Hematopoietic multipotent progenitor cell treated with erythropoietin and hydrocortisone succinate and interleukin-3 and kit ligand, for 15 days (in vitro differentiated cells): ENCODE measurements at regions not wholly inside any gene's neighbourhood (a gene's known extent, or its start where the extent isn't known, plus 50 kb on each side); places are given as distances from the start of the nearest gene placed in this dataset.

ENCODE experiments used
- DNase-seq: peaks from one replicate; pipeline ENCODE4 v3.0.0-alpha.2; 2015; ENCODE audit warnings: low spot score

DNA sequence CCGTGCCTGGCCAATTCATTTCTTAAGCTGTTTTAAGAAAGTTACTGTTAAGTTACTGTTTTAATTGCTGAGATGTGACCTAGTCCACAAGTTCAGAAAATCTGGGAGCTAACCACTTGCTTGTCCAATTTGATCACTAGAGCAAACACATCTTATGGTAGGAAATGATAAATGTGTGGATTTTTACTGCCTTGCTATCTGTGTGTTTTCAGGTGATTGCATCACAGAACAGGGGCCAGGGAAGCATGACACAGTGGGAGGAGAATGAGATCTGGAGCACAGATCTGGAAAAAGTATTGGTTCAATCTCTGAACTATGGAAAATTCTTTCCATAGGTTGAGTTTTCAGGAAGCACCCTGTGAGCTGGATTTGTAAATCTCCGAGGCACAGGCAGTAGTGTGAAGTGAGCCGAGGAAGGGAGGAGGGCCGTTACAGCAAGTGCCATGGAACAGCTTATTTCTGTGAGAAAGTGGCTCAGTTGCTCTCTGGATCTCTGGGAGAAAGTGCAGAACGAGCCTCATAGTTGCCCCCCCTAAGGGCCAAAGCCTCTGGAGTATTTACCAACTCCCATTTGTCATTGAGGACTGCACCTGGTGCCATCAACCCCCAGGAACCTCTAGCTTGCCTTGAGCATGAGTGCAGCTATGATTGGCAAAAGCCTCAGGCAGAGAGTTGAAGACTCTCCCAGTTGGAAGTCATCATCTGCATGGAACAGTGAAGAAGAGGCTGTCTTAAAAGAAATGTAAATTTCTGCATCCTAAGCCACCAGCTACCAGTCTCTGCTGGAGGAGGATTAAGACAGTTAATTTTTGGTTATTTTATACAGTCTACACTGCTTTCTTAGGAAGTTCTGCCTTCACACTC lies 161.8 kb upstream of the CLINT1 start:
- DNase-seq = no peak

DNA sequence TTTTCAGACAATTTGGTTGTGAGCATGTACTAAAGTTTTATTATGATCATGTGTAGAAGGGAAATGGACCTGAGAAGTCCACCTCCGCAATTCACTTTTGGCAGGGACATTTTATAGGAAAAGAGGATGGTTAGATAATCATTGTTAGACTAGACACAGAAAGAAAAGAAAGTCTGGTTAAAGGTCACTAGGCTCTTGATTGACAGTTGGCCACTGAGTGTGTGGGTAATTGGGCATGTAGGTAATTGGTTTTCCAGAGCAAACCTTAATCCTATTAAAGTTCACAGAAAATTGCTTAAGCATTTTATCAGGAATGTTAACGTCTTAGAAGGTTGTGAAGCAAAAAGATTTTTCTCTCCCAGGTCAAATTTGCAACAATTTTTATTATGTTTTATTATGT lies 158.5 kb upstream of the CLINT1 start:
- no peak for DNase-seq

DNA sequence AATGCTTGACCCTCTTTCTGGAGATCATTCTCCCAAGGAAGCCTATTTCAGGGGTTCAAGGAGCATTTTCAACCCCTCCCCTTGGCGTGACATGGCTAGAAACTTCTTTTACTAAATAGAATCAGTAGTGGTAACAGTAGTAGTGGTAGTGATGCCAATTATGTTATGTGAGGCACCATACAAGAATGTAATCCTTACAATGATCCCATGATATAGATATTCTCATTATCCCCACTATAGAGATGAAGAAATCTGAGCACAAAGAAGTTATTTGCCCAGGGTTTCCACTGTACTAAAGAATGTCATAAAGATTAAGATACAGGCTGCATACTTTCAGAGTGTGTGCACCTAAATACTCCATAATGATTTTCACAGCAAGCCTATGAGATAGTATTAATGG lies 155.4 kb upstream of the CLINT1 start:
- DNase-seq = no peak

DNA sequence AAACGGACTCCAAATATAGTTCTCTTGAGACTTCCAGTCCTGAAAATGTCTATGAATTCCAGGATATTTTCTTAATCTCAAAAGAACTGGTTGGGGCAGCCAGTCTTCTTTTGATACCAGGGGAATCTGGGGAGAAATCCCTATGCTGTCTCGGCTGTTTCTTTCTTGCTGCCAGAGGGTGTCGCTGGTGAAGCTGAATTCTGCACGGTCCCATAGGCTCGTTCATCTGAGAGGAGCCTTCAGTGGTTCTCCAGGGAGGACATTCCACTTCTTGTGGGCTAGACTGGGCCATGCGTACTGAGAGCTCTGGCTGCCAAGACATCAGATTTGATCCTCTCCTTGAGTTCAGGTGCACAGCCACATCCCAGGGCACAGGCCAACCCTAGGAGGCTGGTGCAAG lies 155.0 kb upstream of the CLINT1 start:
- no peak for DNase-seq

DNA sequence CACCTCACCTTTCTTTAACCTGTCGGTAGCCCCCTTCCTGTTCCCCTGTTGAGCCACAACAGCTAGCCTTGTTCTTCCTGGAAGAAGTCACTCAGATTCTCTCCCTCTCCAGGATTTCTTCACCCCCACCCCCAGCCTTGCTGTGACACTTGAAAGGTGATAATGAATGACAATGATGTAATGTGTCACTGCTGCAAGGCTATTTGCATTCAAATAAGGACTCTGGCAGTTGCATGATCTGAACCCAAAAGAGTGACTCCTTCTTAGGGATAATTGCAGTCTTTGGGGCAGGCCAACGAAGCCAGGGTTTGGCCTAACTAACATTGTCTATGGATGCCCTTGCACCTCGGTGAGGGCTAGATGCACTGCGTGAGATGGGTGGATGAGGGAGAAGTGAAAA lies 154.4 kb upstream of the CLINT1 start:
- DNase-seq = no peak

DNA sequence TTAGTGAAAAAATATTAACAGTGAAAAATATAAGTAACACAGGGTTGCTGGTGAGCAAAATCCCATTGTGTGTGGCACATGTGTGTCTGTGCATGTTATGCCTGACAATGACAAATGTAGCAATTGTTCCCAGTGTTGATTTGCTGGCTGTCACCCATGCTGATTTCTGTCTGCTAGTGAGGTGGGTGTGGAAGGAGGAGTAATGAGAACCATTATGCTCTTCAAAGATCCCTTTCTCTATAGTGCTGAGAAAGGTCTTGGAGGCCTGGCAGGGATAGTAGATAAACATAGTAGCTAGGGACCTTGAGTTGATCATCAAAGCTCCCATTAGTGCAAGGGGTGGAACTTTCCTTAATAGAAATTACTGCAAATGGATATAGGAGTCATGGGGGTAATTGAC lies 152.5 kb upstream of the CLINT1 start:
- no peak for DNase-seq

DNA sequence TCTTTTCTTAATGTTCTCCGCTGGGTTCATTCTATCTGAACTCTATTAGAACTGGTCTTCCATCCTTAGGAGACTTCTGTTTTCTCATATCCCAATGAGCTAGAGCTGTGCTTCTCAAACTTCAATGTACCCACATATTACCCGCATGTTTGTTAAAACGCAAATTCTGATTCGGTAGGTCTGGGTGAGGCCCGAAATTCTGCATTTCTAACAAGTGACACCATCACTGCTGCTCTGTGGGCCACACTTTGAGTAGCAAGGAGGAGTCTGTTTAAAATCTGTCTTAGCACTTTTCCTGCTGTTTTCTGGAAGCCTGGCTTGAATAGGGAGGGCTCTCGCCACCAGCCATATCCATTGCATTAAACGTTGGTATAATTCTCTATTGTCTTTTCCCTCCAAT lies 151.9 kb upstream of the CLINT1 start:
- no peak for DNase-seq

DNA sequence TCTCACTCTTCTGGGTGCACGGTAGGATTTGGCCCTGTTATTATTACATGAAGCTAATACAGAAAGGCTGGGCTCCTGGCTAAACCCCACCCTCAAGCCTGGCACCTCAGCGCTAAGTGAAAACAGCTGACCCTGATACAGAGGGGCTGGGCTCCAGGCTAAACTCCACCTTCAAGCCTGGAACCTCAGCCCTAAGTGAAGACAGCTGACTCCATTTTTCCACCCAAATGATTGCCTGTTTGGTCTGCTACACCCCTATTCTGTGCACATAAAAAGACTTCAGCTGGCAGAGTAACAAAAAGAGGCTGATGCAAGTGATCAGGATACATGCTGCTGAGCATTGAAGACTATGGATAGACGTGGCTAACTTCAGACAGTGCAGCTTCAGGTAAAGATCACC lies 148.4 kb upstream of the CLINT1 start:
- DNase-seq = no peak

DNA sequence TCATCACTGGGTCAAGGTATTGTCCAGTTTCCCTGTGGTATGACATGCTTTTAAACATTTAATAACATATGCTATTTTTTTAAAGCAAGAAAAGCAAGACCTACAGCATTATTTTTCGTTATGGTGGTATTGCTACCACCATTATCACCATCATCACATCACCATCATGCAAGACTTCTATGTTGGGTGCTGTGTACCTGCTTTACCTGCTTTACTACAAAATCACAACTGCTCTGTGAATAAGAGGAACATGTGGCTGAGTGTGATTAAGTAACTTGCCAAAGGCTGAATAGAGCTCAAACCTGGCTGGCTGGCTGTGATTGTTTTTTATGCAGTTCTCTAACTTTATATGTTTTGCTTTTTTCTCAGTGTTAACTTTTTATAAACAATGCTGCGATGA lies 140.8 kb upstream of the CLINT1 start:
- no peak for DNase-seq

DNA sequence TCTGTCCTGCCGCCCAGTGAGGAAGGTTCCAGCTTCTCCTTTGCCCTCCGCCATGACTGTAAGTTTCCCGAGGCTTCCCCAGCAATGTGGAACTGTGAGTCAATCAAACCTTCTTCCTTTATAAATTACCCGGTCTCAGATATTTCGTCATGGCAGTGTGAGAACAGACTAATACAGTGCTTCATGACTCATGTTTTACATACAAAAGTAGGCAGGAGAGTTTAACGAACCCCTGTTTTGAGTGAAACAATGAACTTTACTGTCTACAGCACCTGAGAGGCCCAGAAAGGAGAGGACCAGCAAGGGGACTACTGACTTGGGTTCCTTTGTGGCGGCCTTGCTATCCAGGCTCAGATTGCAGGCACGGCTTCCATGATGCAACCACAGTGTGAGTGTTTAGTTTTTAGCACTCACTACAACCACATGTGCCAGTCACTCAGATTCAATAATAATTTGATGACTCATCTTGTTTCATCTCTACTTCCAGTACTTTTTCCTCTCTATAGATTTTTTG lies 139.1 kb upstream of the CLINT1 start:
- no peak for DNase-seq

DNA sequence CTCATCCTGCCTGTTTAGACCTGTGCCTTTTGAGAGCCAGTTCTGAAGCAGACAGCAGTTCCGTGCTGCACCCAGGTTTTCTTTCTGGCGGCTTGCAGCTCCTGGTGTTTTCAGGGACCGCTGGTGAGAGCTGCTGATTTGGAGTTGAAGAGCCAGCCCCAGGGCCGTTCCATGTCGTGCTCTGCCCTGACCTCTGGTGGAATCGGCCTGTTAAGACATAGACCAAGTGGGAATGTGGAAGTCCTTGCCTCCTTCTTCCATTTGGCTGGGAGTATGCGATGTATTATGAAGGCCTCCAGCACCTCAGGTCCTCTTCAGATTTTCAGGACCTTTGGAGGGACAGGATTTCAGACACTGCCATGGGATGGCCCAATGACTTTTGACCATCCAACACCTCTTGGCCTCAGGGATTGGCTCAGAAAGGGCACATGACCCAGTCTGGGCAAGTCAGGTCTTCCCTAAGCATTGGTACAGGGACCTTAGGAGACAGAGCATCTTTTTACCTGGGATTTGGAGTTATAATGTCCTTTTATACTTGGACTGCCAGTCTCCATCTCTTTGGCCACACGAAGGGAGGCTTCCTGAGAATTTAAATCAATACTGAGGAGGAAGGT lies 136.1 kb upstream of the CLINT1 start:
- DNase-seq = peak; percentile 6

DNA sequence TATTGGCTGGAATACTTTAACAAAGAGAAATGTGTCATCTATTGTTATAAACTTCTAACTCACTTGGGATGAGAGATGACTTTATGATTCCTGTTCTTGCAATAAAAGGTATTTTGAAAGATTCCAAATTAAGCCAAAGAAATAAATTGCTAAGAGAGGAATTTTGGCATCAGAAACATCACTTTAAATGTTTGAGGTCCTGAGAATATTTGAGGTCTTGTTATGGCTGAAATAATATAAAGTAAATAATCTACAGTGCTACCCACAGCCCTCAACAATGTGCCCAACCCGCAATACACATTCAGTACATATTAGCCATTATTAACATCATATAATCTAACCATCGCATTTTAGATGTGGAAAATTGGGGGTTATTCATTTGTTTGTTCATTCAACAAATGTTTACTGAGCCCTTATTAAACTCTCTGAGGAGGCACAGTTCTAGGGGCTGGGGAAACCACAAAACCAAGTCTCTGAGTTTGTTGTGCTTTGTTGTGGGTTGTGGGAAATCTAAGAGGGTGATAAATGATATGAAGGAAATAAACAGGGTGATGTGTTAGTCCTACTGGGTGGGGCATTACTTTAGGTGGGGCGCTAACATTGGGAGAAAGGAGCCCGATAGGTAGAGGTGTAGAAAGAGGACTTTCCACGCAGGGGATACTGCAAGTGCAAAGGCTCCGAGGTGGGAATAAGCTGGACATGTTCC lies 135.2 kb upstream of the CLINT1 start:
- DNase-seq = no peak

DNA sequence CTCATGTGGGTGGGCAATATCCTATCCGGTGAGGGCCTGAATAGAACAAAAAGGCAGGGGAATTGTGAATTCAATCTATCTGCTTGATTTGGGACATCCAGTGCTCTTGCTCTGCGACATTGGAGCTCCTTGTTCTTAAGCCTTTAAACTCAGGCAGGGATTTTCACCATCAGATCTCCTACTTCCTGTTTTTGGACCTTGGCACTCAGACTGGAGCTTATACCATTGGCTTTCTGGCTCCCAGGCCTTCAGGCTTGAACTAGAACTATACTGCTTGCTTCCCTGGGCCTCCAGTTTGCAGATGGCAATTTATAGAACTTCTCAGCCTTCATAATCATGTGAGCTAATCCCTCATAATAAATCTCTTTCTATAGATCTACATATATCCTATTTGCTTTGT lies 134.3 kb upstream of the CLINT1 start:
- DNase-seq = no peak

DNA sequence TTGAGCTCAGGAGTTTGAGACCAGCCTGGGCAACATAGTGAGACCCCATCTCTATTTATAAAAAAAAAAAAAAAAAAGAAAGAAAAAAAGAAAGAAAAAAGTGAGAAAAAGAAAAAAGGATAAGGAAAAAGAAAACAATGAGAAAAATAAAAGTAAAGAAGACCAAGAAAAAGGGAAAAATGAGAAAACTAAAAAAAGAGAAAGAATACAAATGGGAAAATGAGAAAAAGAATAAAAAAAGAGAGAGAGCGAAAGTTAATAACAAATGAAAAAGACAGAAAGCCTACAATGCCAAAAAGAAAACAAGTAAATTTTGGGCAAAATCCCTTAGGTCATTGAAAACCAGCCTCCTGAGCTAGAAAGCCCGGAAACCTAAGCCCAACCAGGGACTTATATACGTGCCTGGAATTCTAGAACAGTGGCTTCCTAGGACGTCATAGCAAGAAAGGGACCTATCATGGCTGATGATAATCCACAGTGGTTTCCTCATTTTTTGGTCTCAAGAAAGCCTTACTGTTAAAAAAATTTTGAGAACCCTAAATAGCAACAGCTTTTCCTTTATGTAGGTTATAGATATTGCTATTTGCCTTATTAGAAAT lies 131.7 kb upstream of the CLINT1 start:
- DNase-seq = no peak

DNA sequence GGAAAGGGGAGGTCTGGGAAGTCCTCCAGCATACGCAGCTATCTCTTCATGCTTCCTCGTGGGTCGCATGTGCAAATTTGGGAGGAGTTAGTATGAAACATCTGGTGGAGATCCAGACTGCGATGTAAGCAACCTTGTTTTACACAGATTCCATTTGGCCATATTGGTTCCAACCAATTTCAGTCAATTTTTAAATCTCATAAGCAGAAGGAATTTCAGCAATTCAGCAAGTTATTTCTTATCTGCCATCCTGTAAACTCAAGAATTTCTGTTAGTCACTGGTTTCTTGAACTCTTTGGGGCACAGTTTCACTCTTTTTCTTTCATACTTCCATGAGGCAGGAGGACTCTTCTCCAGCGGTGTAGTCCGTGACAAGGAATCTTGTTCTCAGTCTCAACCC lies 130.4 kb upstream of the CLINT1 start:
- no peak for DNase-seq

DNA sequence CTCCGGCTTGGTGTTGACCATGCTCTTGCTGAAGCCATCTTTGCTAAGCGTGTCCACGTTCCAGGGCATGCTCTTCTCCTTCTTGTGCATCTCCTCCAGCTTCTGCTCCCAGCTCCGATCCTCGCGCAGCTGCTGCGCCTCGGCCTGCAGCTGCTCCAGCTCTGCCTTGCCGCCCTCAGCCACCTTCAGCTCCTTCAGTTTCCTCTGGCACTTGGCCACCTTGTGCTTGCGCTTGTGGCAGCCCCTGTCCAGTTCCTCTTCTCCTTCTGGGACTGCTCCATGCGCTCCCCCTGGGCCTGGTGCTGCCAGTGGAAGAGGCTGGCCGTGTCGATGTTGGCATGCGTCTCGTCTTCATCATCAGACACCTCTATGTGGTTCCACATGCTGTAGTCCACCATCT lies 128.3 kb upstream of the CLINT1 start:
- DNase-seq = no peak

DNA sequence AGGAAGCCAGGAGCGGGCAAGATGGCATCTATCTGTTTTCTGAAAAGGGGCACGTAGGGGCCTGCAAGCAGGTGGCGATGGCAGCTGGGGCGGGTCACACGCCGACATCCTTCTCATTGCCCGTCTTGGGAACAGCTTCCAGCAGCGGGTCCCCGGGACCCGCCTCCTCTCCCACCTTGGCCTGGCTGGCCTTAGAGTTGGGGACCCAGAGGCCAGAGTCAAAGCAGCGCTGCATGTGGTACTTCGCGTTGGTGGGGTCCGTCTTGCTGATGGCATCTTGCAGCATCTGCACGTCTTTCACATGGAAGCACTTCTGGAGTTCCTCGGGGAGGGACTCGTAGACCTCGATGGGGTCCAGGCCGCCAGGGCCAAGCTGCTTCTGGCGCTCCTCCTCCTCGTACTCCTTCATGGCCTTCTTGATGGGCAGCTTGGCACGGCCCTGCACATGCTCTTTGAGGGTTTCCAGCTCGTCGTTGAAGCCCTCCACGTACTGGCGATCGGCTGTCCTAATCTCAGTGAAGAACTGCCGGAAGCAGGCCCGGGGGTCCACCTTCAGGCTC lies 127.6 kb upstream of the CLINT1 start:
- DNase-seq = no peak

DNA sequence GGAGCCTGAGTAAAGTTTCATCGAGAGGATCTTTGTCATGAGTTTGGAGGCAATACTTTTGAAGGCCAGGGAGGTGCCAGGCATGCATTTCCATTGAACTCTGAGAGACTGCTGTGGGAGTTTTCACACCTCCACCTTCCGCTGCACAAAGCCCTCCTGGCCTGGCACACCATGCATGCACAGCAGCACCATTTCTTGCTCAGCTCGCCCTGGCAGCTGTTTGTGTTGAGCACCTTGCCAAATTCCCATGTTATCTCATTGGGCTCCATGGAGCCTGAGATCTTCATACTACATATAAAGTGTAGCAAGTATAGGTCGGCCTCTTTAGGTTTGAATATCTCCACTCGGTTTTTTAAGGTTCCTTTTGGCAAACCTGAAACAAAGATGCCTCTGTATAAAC lies 125.7 kb upstream of the CLINT1 start:
- DNase-seq = no peak

DNA sequence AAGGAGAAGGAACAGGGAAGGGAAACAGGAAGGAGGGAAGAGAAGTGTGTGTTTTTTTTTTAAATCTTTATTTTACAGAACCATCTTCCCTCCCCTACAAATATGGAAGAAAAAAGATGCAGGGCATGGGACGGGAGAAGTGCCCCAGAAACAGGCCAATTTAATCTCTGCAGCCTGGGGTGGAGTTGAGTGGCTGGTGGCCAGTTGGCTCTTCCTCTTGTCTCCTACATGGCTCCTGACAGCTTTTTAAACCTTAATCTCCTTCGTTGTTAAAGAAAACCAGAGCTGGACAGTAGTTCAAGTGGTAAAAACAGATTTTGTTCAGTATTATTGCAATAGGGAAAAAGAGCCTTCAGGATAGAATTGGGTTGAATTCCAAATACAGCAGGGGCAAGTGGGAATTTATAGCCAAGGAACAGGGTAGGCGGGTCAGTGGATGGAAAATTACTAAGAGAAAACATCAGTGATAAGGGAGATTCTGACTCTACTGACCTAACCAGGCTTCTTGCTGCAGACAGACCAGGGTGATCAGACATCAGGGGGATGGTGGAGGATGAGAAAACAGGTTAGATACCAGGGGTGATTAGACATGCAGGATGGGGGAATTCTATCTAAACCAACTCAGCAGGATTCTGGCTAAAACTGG lies 125.1 kb upstream of the CLINT1 start:
- DNase-seq = no peak

DNA sequence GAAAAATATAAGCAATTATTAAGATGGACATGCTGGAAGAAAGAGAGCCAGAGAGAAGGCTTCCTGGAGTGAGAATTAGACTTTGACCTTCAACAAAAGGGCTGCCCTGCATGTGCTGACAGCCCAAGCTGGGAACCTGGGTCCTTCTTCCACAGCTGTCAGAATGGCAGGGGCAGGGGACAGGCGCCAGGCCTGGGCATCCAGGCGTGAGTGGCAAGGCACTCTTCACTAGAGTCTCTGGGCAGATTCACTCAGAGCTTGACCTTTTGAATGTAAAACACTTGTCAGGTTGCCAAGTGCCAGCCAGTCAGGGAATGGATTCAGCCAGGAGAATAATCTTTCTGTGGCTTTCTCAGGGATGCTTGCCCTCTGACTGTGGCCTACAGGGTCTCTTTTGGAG lies 119.1 kb upstream of the CLINT1 start:
- DNase-seq = no peak

DNA sequence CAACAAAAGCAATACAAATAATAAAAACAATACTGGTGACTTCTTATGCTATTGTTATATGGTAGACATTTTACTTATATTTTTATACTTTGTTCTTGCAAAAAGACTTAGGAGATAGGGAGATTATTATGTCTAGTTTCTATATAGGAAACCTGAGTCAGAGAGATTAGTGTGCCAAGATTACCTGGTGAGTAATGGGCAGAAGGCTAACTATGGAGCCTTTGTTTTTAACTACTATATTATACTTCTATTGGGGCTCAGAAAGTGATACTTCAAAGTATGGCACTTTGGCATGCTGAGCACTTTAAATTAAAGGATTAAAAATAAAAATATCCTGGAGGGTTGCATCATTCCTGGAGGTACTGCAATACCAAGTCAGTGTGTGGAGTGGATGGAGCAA lies 117.5 kb upstream of the CLINT1 start:
- no peak for DNase-seq

DNA sequence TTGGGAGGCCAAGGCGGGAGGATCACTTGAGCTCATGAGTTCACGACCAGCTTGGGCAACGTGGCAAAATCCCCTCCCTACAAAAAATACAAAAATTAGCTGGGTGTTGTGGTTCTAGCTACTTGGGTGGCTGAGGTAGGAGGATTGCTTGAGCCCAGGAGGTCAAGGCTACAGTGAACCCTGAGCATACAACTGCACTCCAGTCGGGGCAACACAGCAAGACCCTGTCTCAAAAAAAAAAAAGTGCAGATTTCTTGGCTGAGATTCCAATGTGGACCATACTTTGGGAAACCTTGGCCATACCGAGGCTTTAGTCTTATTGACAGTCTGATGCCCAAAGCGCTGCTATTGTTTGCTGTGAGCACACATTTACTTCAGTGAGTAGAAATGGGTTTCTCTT lies 113.6 kb upstream of the CLINT1 start:
- DNase-seq = no peak
